RWPE1 (cell line): ENCODE measurements at regions not wholly inside any gene's neighbourhood (a gene's known extent, or its start where the extent isn't known, plus 50 kb on each side); places are given as distances from the start of the nearest gene placed in this dataset.

Experiments used
- CTCF ChIA-PET: fragments of 350-600 bp; sonication (Branson Sonifier 250); formaldehyde crosslinking; extraction: SDS; loops from one replicate; lab custom pipeline; 2021; lab: Yijun Ruan, JAX
- POLR2A ChIA-PET: fragments of 400-600 bp; formaldehyde crosslinking; extraction: SDS; loops from one replicate; lab custom pipeline; 2020; ENCODE audit warnings: antibody characterized with exemption; ENCODE audit not compliant: low non-redundant PET; lab: Yijun Ruan, JAX
- DNase-seq: peaks from one replicate; pipeline ENCODE4 v3.0.0; 2012; ENCODE audit warnings: low spot score
- H3K27ac ChIP-seq: fragments of 450-650 bp; 2 replicates; pipeline ENCODE4 v1.5.1; 2017
- TF ChIP-seq, protein P1 (sequence below): fragments of 450-650 bp; conservative IDR thresholded peaks from 2 replicates; pipeline ENCODE4 v1.5.1; 2017; ENCODE audit warnings: low read depth, mild to moderate bottlenecking

DNA sequence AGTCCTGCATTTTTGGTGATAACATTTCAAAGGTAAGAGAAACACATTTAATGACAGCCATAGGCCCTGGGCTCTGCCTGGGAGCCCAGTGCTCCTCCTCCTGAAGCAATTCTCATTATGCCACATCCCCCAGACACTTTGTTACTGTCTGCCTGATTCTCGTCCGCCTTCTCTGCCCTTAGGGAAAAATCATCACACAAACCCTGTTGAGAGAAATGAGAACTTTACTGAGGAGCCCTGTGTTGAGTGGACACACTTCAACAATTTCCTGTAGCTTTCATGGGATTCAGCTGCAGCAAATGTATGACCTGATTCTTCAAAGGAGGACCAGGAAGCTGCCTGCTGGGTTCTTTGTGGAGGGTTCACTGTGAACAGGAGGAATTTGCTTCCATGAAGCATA, 566.5 kb upstream of the FRG1 start:
- ChIA-PET CTCF (interaction anchor here (0.7 kb wide), 1 partner anchor 86 kb away, joined by 3 read pairs; no protein-coding TSS in a partner anchor), POLR2A (no interaction called here)
- DNase-seq, result no peak
- no peak overlapping the region for H3K27ac ChIP-seq
- TF ChIP-seq, protein P1, sequence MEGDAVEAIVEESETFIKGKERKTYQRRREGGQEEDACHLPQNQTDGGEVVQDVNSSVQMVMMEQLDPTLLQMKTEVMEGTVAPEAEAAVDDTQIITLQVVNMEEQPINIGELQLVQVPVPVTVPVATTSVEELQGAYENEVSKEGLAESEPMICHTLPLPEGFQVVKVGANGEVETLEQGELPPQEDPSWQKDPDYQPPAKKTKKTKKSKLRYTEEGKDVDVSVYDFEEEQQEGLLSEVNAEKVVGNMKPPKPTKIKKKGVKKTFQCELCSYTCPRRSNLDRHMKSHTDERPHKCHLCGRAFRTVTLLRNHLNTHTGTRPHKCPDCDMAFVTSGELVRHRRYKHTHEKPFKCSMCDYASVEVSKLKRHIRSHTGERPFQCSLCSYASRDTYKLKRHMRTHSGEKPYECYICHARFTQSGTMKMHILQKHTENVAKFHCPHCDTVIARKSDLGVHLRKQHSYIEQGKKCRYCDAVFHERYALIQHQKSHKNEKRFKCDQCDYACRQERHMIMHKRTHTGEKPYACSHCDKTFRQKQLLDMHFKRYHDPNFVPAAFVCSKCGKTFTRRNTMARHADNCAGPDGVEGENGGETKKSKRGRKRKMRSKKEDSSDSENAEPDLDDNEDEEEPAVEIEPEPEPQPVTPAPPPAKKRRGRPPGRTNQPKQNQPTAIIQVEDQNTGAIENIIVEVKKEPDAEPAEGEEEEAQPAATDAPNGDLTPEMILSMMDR, result no peak

DNA sequence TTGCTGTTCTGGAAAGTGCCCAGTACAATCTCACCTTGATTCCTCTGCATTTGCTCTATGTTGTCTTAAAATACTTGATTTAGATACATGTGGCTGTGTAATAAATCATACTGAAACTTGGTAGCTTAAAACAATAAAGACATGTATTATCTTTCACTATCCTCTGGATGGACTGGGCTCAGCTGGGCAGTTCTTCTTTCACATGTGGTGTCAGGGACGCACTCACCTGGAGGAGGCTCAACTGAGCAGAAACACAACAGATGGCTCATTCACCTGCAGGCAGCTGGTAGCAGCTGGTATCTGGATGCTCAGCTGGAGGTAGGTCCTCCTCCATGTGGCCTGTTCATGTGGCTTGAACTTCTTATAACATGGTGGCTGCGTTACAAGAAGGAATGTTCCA, 563.8 kb upstream of the FRG1 start:
- ChIA-PET POLR2A (no interaction called here), CTCF (interaction anchor here (0.6 kb wide), 1 partner anchor 22 kb away, joined by 3 read pairs; no protein-coding TSS in a partner anchor)
- TF ChIP-seq, protein P1, result no peak
- no peak overlapping the region for H3K27ac ChIP-seq
- DNase-seq, result no peak

DNA sequence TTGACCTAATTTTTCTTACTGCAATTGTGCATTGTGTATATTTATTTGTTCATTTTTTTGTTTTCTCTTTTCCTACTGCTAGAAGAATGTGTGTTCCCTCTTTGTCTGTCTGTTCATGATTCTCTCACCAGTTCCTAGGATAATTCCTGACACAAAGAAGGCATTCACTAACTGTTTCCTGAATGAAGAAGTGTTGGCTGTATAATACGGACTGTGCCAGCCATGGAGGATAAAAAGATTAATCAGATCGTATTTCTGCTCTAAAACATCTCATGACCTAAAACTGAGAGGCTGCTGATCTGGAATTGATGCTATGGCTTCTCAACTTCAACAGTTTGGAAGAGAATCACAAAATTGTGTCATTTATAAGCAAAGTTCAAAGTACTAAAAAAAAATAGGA, 563.1 kb upstream of the FRG1 start:
- POLR2A ChIA-PET, result no interaction called here
- TF ChIP-seq, protein P1, result no peak
- DNase-seq, result no peak
- CTCF ChIA-PET, result no interaction called here
- no peak overlapping the region for H3K27ac ChIP-seq

DNA sequence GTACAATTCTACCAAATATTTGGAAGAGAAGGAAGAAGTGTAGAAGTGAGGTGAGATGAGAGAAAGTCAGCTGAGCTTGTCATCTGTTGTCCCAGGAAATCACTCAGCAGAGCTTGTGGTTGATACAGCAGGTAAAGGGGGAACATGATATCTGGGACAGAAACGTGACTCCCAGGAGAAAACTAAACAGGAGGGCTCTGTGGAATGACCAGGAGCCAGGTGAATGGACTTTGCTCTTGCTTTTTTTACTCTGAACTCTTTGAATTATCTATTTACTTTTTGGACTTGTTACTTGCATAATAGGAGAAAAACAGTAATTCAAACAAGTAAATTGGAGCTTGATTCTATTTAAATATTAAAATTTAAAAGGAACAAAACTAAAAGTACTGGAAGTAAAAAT, 555.6 kb upstream of the FRG1 start:
- no peak overlapping the region for H3K27ac ChIP-seq
- TF ChIP-seq, protein P1, result no peak
- ChIA-PET CTCF (interaction anchor here (0.6 kb wide), 1 partner anchor 446 kb away, joined by 3 read pairs; no protein-coding TSS in a partner anchor), POLR2A (no interaction called here)
- DNase-seq, result no peak

DNA sequence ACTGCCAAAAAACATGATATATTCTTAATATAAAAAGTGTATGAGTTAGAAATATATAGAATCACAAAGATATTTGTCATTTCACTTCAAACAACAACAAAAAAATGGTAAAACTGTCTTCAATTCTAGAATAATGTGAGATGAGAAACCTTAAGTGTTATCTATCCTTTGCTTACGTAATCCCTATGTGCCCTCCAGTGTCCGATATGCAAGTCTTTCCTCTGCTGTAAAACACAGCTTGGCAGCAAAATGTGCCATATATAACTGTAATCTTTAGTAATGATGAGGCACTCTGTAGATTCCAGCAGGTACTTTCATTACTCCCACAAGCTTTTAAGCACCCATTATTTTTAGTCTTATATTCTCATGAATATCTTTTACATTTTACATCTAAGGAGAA, 555.1 kb upstream of the FRG1 start:
- no peak for DNase-seq
- TF ChIP-seq, protein P1, result no peak
- no peak overlapping the region for H3K27ac ChIP-seq
- ChIA-PET CTCF (interaction anchor here (0.6 kb wide), 1 partner anchor 445 kb away, joined by 3 read pairs; no protein-coding TSS in a partner anchor), POLR2A (no interaction called here)

DNA sequence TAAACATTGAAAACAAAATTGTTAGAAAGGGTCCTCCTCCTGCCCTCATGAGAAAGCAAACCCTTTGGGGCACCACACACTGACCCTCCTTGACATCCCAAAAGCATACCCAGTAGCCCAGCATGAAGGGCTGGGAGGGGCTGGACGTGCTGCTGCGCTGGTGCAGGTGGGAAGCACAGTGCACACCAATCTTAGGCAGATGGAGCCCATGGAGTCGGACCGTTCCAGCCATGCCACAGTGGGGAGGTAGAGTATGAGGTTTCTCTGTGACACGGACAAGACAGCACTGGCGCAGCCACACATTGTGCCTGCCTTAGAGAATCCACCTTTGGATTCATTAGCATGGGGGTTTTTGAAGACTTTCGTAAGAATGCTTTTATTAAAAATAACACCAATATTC, 544.2 kb upstream of the FRG1 start:
- POLR2A ChIA-PET, result no interaction called here
- TF ChIP-seq, protein P1, result no peak
- no peak for DNase-seq
- CTCF ChIA-PET, result no interaction called here
- no peak overlapping the region for H3K27ac ChIP-seq
